OCI-LY7 (cell line): ENCODE measurements at regions not wholly inside any gene's neighbourhood (a gene's known extent, or its start where the extent isn't known, plus 50 kb on each side); places are given as distances from the start of the nearest gene placed in this dataset.

Experiments used
- BruUV-seq: library from RNA; stranded (reverse); fragments of 400-500 nt; replicated peaks from 2 replicates; lab custom pipeline; 2021; lab: Mats Ljungman, UMichigan
- CTCF ChIA-PET: fragments of 300-600 bp; sonication (Branson Sonifier 250); formaldehyde crosslinking; loops from one replicate; lab custom pipeline; 2022; ENCODE audit warnings: antibody characterized with exemption; ENCODE audit not compliant: unreplicated experiment; lab: Charles Lee
- POLR2A ChIA-PET: fragments of 300-600 bp; sonication (Branson Sonifier 250); formaldehyde crosslinking; loops from one replicate; lab custom pipeline; 2022; ENCODE audit warnings: antibody characterized with exemption; lab: Charles Lee
- DNase-seq: peaks from one replicate; pipeline ENCODE4 v3.0.0-alpha.2; 2015; ENCODE audit warnings: low spot score
- H2AFZ ChIP-seq: fragments of 200-600 bp; sonication (generic), shearing (Covaris generic); 2 replicates; pipeline ENCODE4 v1.6.1; 2014; ENCODE audit warnings: mild to moderate bottlenecking, antibody characterized with exemption, low read length, moderate library complexity
- H3K27ac ChIP-seq: fragments of 200-600 bp; sonication (generic); 2 replicates; pipeline ENCODE4 v1.5.1; 2014; ENCODE audit warnings: mixed run types, low read depth, mild to moderate bottlenecking, moderate library complexity, low read length, inconsistent platforms; ENCODE audit not compliant: poor library complexity, severe bottlenecking
- H3K36me3 ChIP-seq: fragments of 200-600 bp; sonication (generic); 2 replicates; pipeline ENCODE4 v1.6.1; 2014; ENCODE audit warnings: mild to moderate bottlenecking, antibody characterized with exemption, low read length, moderate library complexity, mixed read lengths; ENCODE audit not compliant: insufficient read depth
- H3K4me1 ChIP-seq: fragments of 200-600 bp; sonication (generic); 2 replicates; pipeline ENCODE4 v1.5.1; 2014; ENCODE audit warnings: mild to moderate bottlenecking, low read length; ENCODE audit not compliant: insufficient read depth, poor library complexity, severe bottlenecking
- H3K4me2 ChIP-seq: fragments of 200-600 bp; sonication (generic); 2 replicates; pipeline ENCODE4 v1.6.1; 2014; ENCODE audit warnings: mild to moderate bottlenecking, low read length
- H3K4me3 ChIP-seq: fragments of 200-600 bp; sonication (generic); 2 replicates; pipeline ENCODE4 v1.5.1; 2014; ENCODE audit warnings: mild to moderate bottlenecking, low read depth, low read length; ENCODE audit not compliant: poor library complexity, severe bottlenecking
- H3K79me2 ChIP-seq: fragments of 200-600 bp; sonication (generic); 2 replicates; pipeline ENCODE4 v1.6.1; 2016; ENCODE audit warnings: low read depth, mild to moderate bottlenecking, low read length, moderate library complexity, mixed read lengths; ENCODE audit not compliant: insufficient read depth
- H3K9me2 ChIP-seq: fragments of 200-600 bp; sonication (generic); 2 replicates; pipeline ENCODE4 v1.6.1; 2016; ENCODE audit warnings: mild to moderate bottlenecking, low read length, mixed read lengths; ENCODE audit not compliant: insufficient read depth
- H3K9me3 ChIP-seq: fragments of 200-600 bp; sonication (generic); 2 replicates; pipeline ENCODE4 v1.6.1; 2014; ENCODE audit warnings: mild to moderate bottlenecking, mixed run types, low read length, mixed read lengths
- H4K20me1 ChIP-seq: fragments of 200-600 bp; sonication (generic); 2 replicates; pipeline ENCODE4 v1.6.1; 2014; ENCODE audit warnings: mild to moderate bottlenecking, antibody characterized with exemption, low read length, moderate library complexity, mixed read lengths; ENCODE audit not compliant: insufficient read depth
- CTCF ChIP-seq: fragments of 200-600 bp; sonication (generic); conservative IDR thresholded peaks from 2 replicates; pipeline ENCODE4 v1.5.1; 2014; ENCODE audit warnings: mild to moderate bottlenecking, antibody characterized with exemption, low read length, moderate library complexity, mixed read lengths
- EZH2phosphoT487 ChIP-seq: fragments of 200-600 bp; sonication (generic); IDR thresholded peaks from 2 replicates; pipeline ENCODE4 v1.6.1; 2018; ENCODE audit warnings: low read depth, borderline replicate concordance, mild to moderate bottlenecking, mixed run types, antibody characterized with exemption, low read length, moderate library complexity, mixed read lengths
- intact Hi-C: fragments of 100-400 bp; cut with micrococcal nuclease; formaldehyde crosslinking; loops from one replicate; pipeline ENCODE4 v1.10.0; 2022; ENCODE audit not compliant: unreplicated experiment

- POLR2A ChIA-PET: no interaction called here
- DNase-seq: no peak
- H3K4me3 ChIP-seq: no peak overlapping the region
Measured at GRCh38 chr1:70573317-70573843, 162.3 kb downstream of the CTH start.

GRCh38 chr1:70581661-70582060, 170.6 kb downstream of the CTH start:
- H3K9me2 ChIP-seq: no peaks in the 10 kb centered on the region
- no peak for DNase-seq
- no TSS peak for BruUV-seq
- no peaks in the 10 kb centered on the region for H4K20me1 ChIP-seq
- H2AFZ ChIP-seq: no peak overlapping the region
- POLR2A ChIA-PET: no interaction called here
- no peak for TF ChIP-seq EZH2phosphoT487
- no peak for TF ChIP-seq CTCF
- intact Hi-C loops: no loop called here
- H3K27ac ChIP-seq: no peak overlapping the region
- no peaks in the 10 kb centered on the region for H3K9me3 ChIP-seq
- no peak overlapping the region for H3K4me2 ChIP-seq
- no peaks in the 10 kb centered on the region for H3K36me3 ChIP-seq
- H3K4me1 ChIP-seq: no peaks in the 10 kb centered on the region
- CTCF ChIA-PET: no interaction called here
- no peak overlapping the region for H3K4me3 ChIP-seq
- H3K79me2 ChIP-seq: no peaks in the 10 kb centered on the region

More at GRCh38 chr1:70573317-70573843, 162.3 kb downstream of the CTH start:
- no peak overlapping the region for H2AFZ ChIP-seq
- no peak overlapping the region for H3K4me2 ChIP-seq
- H3K9me2 ChIP-seq: no peaks in the 10 kb centered on the region
- TF ChIP-seq EZH2phosphoT487 (no peak), CTCF (no peak)
- no peaks in the 10 kb centered on the region for H4K20me1 ChIP-seq
- no TSS peak for BruUV-seq
- H3K27ac ChIP-seq: no peak overlapping the region
- H3K36me3 ChIP-seq: no peaks in the 10 kb centered on the region
- no peaks in the 10 kb centered on the region for H3K4me1 ChIP-seq
- H3K9me3 ChIP-seq: no peaks in the 10 kb centered on the region
- CTCF ChIA-PET: no interaction called here
- no peaks in the 10 kb centered on the region for H3K79me2 ChIP-seq
- intact Hi-C loops: no loop called here

GRCh38 chr1:70583522-70583921, 172.5 kb downstream of the CTH start:
- ChIA-PET CTCF (no interaction called here), POLR2A (no interaction called here)
- no peak for TF ChIP-seq EZH2phosphoT487
- no peak for TF ChIP-seq CTCF
- Histone ChIP-seq H3K79me2 (no peaks in the 10 kb centered on the region), H3K9me3 (no peaks in the 10 kb centered on the region), H3K4me1 (no peaks in the 10 kb centered on the region), H2AFZ (no peak overlapping the region), H3K9me2 (no peaks in the 10 kb centered on the region), H4K20me1 (no peaks in the 10 kb centered on the region), H3K36me3 (no peaks in the 10 kb centered on the region), H3K4me2 (no peak overlapping the region), H3K4me3 (no peak overlapping the region), H3K27ac (no peak overlapping the region)
- intact Hi-C loops: no loop called here
- DNase-seq: no peak
- no TSS peak for BruUV-seq
